ENCODE measurements at regions not wholly inside any gene's neighbourhood (a gene's known extent, or its start where the extent isn't known, plus 50 kb on each side); places are given as distances from the start of the nearest gene placed in this dataset.

- Histone ChIP-seq H3K79me2 (ENCODE audit: insufficient read depth, low read length) (no peaks in the 10 kb centered on the region), H2AFZ (ENCODE audit: low read depth, low read length, poor library complexity, severe bottlenecking) (no peak overlapping the region)
- intact Hi-C loops (cut with micrococcal nuclease) = no loop called here
Measured at GRCh38 chr10:78200686-78201085, 167.0 kb downstream of the RPS24 start.

More at GRCh38 chr10:78200686-78201085, 167.0 kb downstream of the RPS24 start:
- ATAC-seq = no peak
- H3K9me3 ChIP-seq (ENCODE audit: control insufficient read depth in 1 of 2, insufficient read depth in 1 of 2, low read depth in 1 of 2, low read length in 2 of 2) = no peaks in the 10 kb centered on the region
- ChIA-PET CTCF (no interaction called here), POLR2A (no interaction called here), RAD21 (ENCODE audit: low non-redundant PET in 1 of 2, low total read pairs in 2 of 2, uncharacterized antibody in 2 of 2, unreplicated experiment in 2 of 2) (no interaction called here)
- BruUV-seq (replicated peaks) = no TSS peak
- DNase-seq (ENCODE audit: low read depth, low spot score) = no peak
- H3K4me3 ChIP-seq (replicated peaks in 1 of 2; ENCODE audit: low read depth in 1 of 2, low read length in 2 of 2) = no peak overlapping the region
- H3K4me2 ChIP-seq (ENCODE audit: low read length) = no peak overlapping the region
- H3K9me2 ChIP-seq (ENCODE audit: insufficient read depth) = no peaks in the 10 kb centered on the region
- no peak overlapping the region for H3K9ac ChIP-seq (ENCODE audit: low read length)
- TF ChIP-seq POLR2A (IDR thresholded peaks at IDR 0.05; ENCODE audit: borderline replicate concordance, extremely low read depth, insufficient read depth, insufficient read length) (no peak), SRF (IDR thresholded peaks at IDR 0.05; ENCODE audit: low read depth) (no peak), POLR2AphosphoS5 (IDR thresholded peaks at IDR 0.05; ENCODE audit: low read depth, low read length) (no peak), ELF1 (IDR thresholded peaks at IDR 0.05; ENCODE audit: borderline replicate concordance, low read depth) (no peak), ZNF274 (IDR thresholded peaks at IDR 0.05; ENCODE audit: low read depth, low read length) (no peak), EGR1 (IDR thresholded peaks at IDR 0.05; ENCODE audit: low read depth) (no peak), CTCF (IDR thresholded peaks at IDR 0.05 in 2 of 3, conservative IDR thresholded peaks at IDR 0.05 in 1 of 3; ENCODE audit: borderline replicate concordance in 1 of 3, insufficient read depth in 1 of 3, low read depth in 2 of 3, low read length in 2 of 3) (no peak), CBX3 (IDR thresholded peaks at IDR 0.05; ENCODE audit: low read depth) (no peak), ATF3 (IDR thresholded peaks at IDR 0.05) (no peak), MAX (IDR thresholded peaks at IDR 0.05) (no peak), YY1 (IDR thresholded peaks at IDR 0.05; ENCODE audit: extremely low read depth, insufficient replicate concordance, low read depth, low read length) (no peak), JUND (IDR thresholded peaks at IDR 0.05) (no peak), CEBPB (IDR thresholded peaks at IDR 0.05; ENCODE audit: low read depth) (no peak), ZBTB33 (IDR thresholded peaks at IDR 0.05; ENCODE audit: extremely low read depth, insufficient replicate concordance, low read length) (no peak), FOSL1 (IDR thresholded peaks at IDR 0.05; ENCODE audit: low read depth) (no peak), SP1 (IDR thresholded peaks at IDR 0.05; ENCODE audit: low read depth) (no peak)
- no peaks in the 10 kb centered on the region for H4K20me1 ChIP-seq (ENCODE audit: insufficient read depth)
- no peaks in the 10 kb centered on the region for H3K36me3 ChIP-seq (ENCODE audit: control insufficient read depth in 1 of 2, insufficient read depth in 2 of 2, low read length in 2 of 2)
- peaks cover 27% of the 10 kb centered on the region for H3K27me3 ChIP-seq (ENCODE audit: insufficient read depth, low read length)
- no peak overlapping the region for H3K27ac ChIP-seq (ENCODE audit: low read depth, low read length)
- no peaks in the 10 kb centered on the region for H3K4me1 ChIP-seq (ENCODE audit: control insufficient read depth in 1 of 2, insufficient read depth in 2 of 2, low read length in 2 of 2)

All from HCT116 (cell line).